ENCODE measurements at regions not wholly inside any gene's neighbourhood (a gene's known extent, or its start where the extent isn't known, plus 50 kb on each side); places are given as distances from the start of the nearest gene placed in this dataset.

- intact Hi-C loops (cut with DNase I, micrococcal nuclease): loop anchor here in 1 of 2 experiments (5.0 kb wide), 1 partner anchor 243 kb away; no protein-coding TSS in a partner anchor
- Mint-ChIP-seq H3K4me3 (no peak overlapping the region), H3K27me3 (no peaks in the 10 kb centered on the region), H3K4me1 (peaks cover 49% of the 10 kb centered on the region), H3K27ac (no peak overlapping the region), H3K9me3 (ENCODE audit: low read depth) (peaks cover 3% of the 10 kb centered on the region), H3K36me3 (ENCODE audit: low read depth) (no peaks in the 10 kb centered on the region)
- ATAC-seq (no peak), DNase-seq (no peak)
- ChIA-PET CTCF (interaction anchor here (0.8 to 2.6 kb wide), 3 partner anchors 18 to 245 kb away, joined by 3 to 8 read pairs (median 3); no protein-coding TSS in a partner anchor), POLR2A (no interaction called here)
Observed at GRCh38 chr6:11415557-11415956, 122.0 kb upstream of the TMEM170B start.

GRCh38 chr6:11414176-11414963 lies 123.2 kb upstream of the TMEM170B start:
- intact Hi-C loops (cut with DNase I, micrococcal nuclease): loop anchor here (1.0 to 5.0 kb wide), 6 partner anchors 43 to 137 kb away; no protein-coding TSS in a partner anchor
- ChIA-PET CTCF (interaction anchor here (0.6 to 2.6 kb wide), 3 partner anchors 32 to 298 kb away, joined by 3 to 8 read pairs (median 6); no protein-coding TSS in a partner anchor), POLR2A (interaction anchor here (0.7 to 1.1 kb wide), 2 partner anchors 46 to 575 kb away, joined by 5 to 8 read pairs; no protein-coding TSS in a partner anchor)
- ATAC-seq (peak; percentile 45), DNase-seq (peak; percentile 60)
- H3K4me3 Mint-ChIP-seq: no peak overlapping the region
- H3K27ac Mint-ChIP-seq: peak overlapping the region; percentile 42
- peaks cover 50% of the 10 kb centered on the region for H3K4me1 Mint-ChIP-seq
- peaks cover 3% of the 10 kb centered on the region for H3K9me3 Mint-ChIP-seq (ENCODE audit: low read depth)
- H3K36me3 Mint-ChIP-seq (ENCODE audit: low read depth): no peaks in the 10 kb centered on the region
- no peaks in the 10 kb centered on the region for H3K27me3 Mint-ChIP-seq

GRCh38 chr6:11413728-11414127 lies 123.8 kb upstream of the TMEM170B start:
- intact Hi-C loops (cut with DNase I, micrococcal nuclease): loop anchor here (1.0 to 5.0 kb wide), 10 partner anchors 31 to 189 kb away; partner anchors contain the start of gene NEDD9 (in 1 of the 2)
- Mint-ChIP-seq H3K4me1 (peaks cover 52% of the 10 kb centered on the region), H3K36me3 (ENCODE audit: low read depth) (no peaks in the 10 kb centered on the region), H3K27ac (peak overlapping the region; percentile 69), H3K4me3 (no peak overlapping the region), H3K27me3 (no peaks in the 10 kb centered on the region), H3K9me3 (ENCODE audit: low read depth) (peaks cover 3% of the 10 kb centered on the region)
- ATAC-seq (no peak), DNase-seq (no peak)
- POLR2A ChIA-PET: interaction anchor here (0.6 to 1.7 kb wide), 4 partner anchors 46 to 650 kb away, joined by 3 to 8 read pairs (median 4); no protein-coding TSS in a partner anchor
- CTCF ChIA-PET: interaction anchor here (0.9 to 2.0 kb wide), 2 partner anchors 32 to 81 kb away, joined by 3 to 6 read pairs; no protein-coding TSS in a partner anchor

GRCh38 chr6:11413117-11413687 lies 124.3 kb upstream of the TMEM170B start:
- H3K9me3 Mint-ChIP-seq (ENCODE audit: low read depth): peaks cover 3% of the 10 kb centered on the region
- intact Hi-C loops (cut with DNase I, micrococcal nuclease): loop anchor here (1.0 to 5.0 kb wide), 10 partner anchors 30 to 188 kb away; partner anchors contain the start of gene NEDD9 (in 1 of the 2)
- peak overlapping the region; percentile 69 for H3K27ac Mint-ChIP-seq
- ChIA-PET POLR2A (interaction anchor here (0.6 to 1.7 kb wide), 5 partner anchors 47 to 651 kb away, joined by 3 to 8 read pairs (median 4); no protein-coding TSS in a partner anchor), CTCF (interaction anchor here (0.9 to 2.0 kb wide), 3 partner anchors 31 to 82 kb away, joined by 3 to 6 read pairs (median 4); no protein-coding TSS in a partner anchor)
- ATAC-seq: peak; percentile 45
- no peak overlapping the region for H3K4me3 Mint-ChIP-seq
- no peaks in the 10 kb centered on the region for H3K27me3 Mint-ChIP-seq
- H3K36me3 Mint-ChIP-seq (ENCODE audit: low read depth): no peaks in the 10 kb centered on the region
- DNase-seq: peak; percentile 29
- H3K4me1 Mint-ChIP-seq: peaks cover 52% of the 10 kb centered on the region

GRCh38 chr6:11412616-11413015 lies 124.9 kb upstream of the TMEM170B start:
- intact Hi-C loops (cut with DNase I, micrococcal nuclease): loop anchor here (1.0 to 5.0 kb wide), 10 partner anchors 30 to 188 kb away; partner anchors contain the start of gene NEDD9 (in 1 of the 2)
- H3K4me1 Mint-ChIP-seq: peaks cover 52% of the 10 kb centered on the region
- peaks cover 3% of the 10 kb centered on the region for H3K9me3 Mint-ChIP-seq (ENCODE audit: low read depth)
- ChIA-PET POLR2A (interaction anchor here (0.7 to 1.7 kb wide), 2 partner anchors 59 to 136 kb away, joined by 3 to 4 read pairs; no protein-coding TSS in a partner anchor), CTCF (interaction anchor here (0.9 to 1.3 kb wide), 2 partner anchors 46 to 82 kb away, joined by 3 to 4 read pairs; no protein-coding TSS in a partner anchor)
- H3K4me3 Mint-ChIP-seq: no peak overlapping the region
- ATAC-seq (peak; percentile 34), DNase-seq (no peak)
- peak overlapping the region; percentile 51 for H3K27ac Mint-ChIP-seq
- no peaks in the 10 kb centered on the region for H3K36me3 Mint-ChIP-seq (ENCODE audit: low read depth)
- H3K27me3 Mint-ChIP-seq: no peaks in the 10 kb centered on the region

- ATAC-seq (no peak), DNase-seq (no peak)
- no peak overlapping the region for H3K4me3 Mint-ChIP-seq
- intact Hi-C loops (cut with DNase I, micrococcal nuclease): loop anchor here (2.0 to 5.0 kb wide), 9 partner anchors 29 to 187 kb away; partner anchors contain the start of gene NEDD9 (in 1 of the 2)
- no peaks in the 10 kb centered on the region for H3K27me3 Mint-ChIP-seq
- peak overlapping the region; percentile 77 for H3K27ac Mint-ChIP-seq
- H3K4me1 Mint-ChIP-seq: peaks cover 52% of the 10 kb centered on the region
- no peaks in the 10 kb centered on the region for H3K36me3 Mint-ChIP-seq (ENCODE audit: low read depth)
- ChIA-PET CTCF (interaction anchor here (1.3 kb wide), 1 partner anchor 47 kb away, joined by 4 read pairs; no protein-coding TSS in a partner anchor), POLR2A (interaction anchor here (1.7 kb wide), 1 partner anchor 58 kb away, joined by 3 read pairs; no protein-coding TSS in a partner anchor)
- peaks cover 3% of the 10 kb centered on the region for H3K9me3 Mint-ChIP-seq (ENCODE audit: low read depth)
Observed at GRCh38 chr6:11412011-11412424, 125.5 kb upstream of the TMEM170B start.

GRCh38 chr6:11411593-11411992 lies 126.0 kb upstream of the TMEM170B start:
- DNase-seq (no peak), ATAC-seq (no peak)
- CTCF ChIA-PET: interaction anchor here (0.6 to 1.0 kb wide), 2 partner anchors 9 to 33 kb away, joined by 3 to 4 read pairs; no protein-coding TSS in a partner anchor
- H3K9me3 Mint-ChIP-seq (ENCODE audit: low read depth): peaks cover 3% of the 10 kb centered on the region
- H3K4me3 Mint-ChIP-seq: no peak overlapping the region
- no peaks in the 10 kb centered on the region for H3K27me3 Mint-ChIP-seq
- peaks cover 52% of the 10 kb centered on the region for H3K4me1 Mint-ChIP-seq
- H3K27ac Mint-ChIP-seq: peak overlapping the region; percentile 77
- intact Hi-C loops (cut with DNase I, micrococcal nuclease): loop anchor here (2.0 to 5.0 kb wide), 6 partner anchors 25 to 134 kb away; no protein-coding TSS in a partner anchor
- POLR2A ChIA-PET: no interaction called here
- H3K36me3 Mint-ChIP-seq (ENCODE audit: low read depth): no peaks in the 10 kb centered on the region

GRCh38 chr6:11410539-11411307 lies 126.8 kb upstream of the TMEM170B start:
- no peaks in the 10 kb centered on the region for H3K9me3 Mint-ChIP-seq (ENCODE audit: low read depth)
- H3K36me3 Mint-ChIP-seq (ENCODE audit: low read depth): no peaks in the 10 kb centered on the region
- DNase-seq (peak; percentile 47), ATAC-seq (peak; percentile 72)
- intact Hi-C loops (cut with DNase I, micrococcal nuclease): loop anchor here (2.0 to 5.0 kb wide), 6 partner anchors 24 to 133 kb away; no protein-coding TSS in a partner anchor
- POLR2A ChIA-PET: interaction anchor here (0.6 to 0.7 kb wide), 2 partner anchors 10 to 28 kb away, joined by 3 to 4 read pairs; no protein-coding TSS in a partner anchor
- peaks cover 44% of the 10 kb centered on the region for H3K4me1 Mint-ChIP-seq
- no peak overlapping the region for H3K27ac Mint-ChIP-seq
- no peak overlapping the region for H3K4me3 Mint-ChIP-seq
- no peaks in the 10 kb centered on the region for H3K27me3 Mint-ChIP-seq
- CTCF ChIA-PET: interaction anchor here (0.6 to 1.0 kb wide), 4 partner anchors 10 to 884 kb away, joined by 3 to 4 read pairs (median 3); no protein-coding TSS in a partner anchor

GRCh38 chr6:11409371-11409770 lies 128.2 kb upstream of the TMEM170B start:
- intact Hi-C loops (cut with DNase I, micrococcal nuclease): no loop called here
- Mint-ChIP-seq H3K27ac (peak overlapping the region; percentile 2), H3K27me3 (no peaks in the 10 kb centered on the region), H3K36me3 (ENCODE audit: low read depth) (no peaks in the 10 kb centered on the region), H3K9me3 (ENCODE audit: low read depth) (no peaks in the 10 kb centered on the region), H3K4me1 (peaks cover 33% of the 10 kb centered on the region), H3K4me3 (no peak overlapping the region)
- ATAC-seq (no peak), DNase-seq (no peak)
- POLR2A ChIA-PET: no interaction called here
- CTCF ChIA-PET: no interaction called here

GRCh38 chr6:11407414-11407813 lies 130.1 kb upstream of the TMEM170B start:
- POLR2A ChIA-PET: no interaction called here

More at GRCh38 chr6:11407414-11407813, 130.1 kb upstream of the TMEM170B start:
- Mint-ChIP-seq H3K4me3 (no peak overlapping the region), H3K36me3 (ENCODE audit: low read depth) (no peaks in the 10 kb centered on the region), H3K27me3 (no peaks in the 10 kb centered on the region), H3K27ac (no peak overlapping the region), H3K4me1 (peaks cover 17% of the 10 kb centered on the region), H3K9me3 (ENCODE audit: low read depth) (no peaks in the 10 kb centered on the region)
- intact Hi-C loops (cut with DNase I, micrococcal nuclease): no loop called here
- DNase-seq: no peak
- CTCF ChIA-PET: no interaction called here
- ATAC-seq: no peak
